ENCODE measurements at regions not wholly inside any gene's neighbourhood (a gene's known extent, or its start where the extent isn't known, plus 50 kb on each side); places are given as distances from the start of the nearest gene placed in this dataset.

GRCh38 chr15:99495430-99496301, 70.1 kb upstream of the MEF2A start:
- TF ChIP-seq CTCF (IDR thresholded peaks at IDR 0.05) (no peak), POLR2AphosphoS5 (IDR thresholded peaks at IDR 0.05; ENCODE audit: low read depth, low read length) (no peak), REST (IDR thresholded peaks at IDR 0.05; ENCODE audit: insufficient read depth in 1 of 2, low read depth in 2 of 2, low read length in 1 of 2) (no peak), SIN3A (IDR thresholded peaks at IDR 0.05; ENCODE audit: borderline replicate concordance, insufficient read depth, low read depth, low read length) (no peak)
